Inferior parietal cortex (tissue), 1 donor: ENCODE measurements at regions not wholly inside any gene's neighbourhood (a gene's known extent, or its start where the extent isn't known, plus 50 kb on each side); places are given as distances from the start of the nearest gene placed in this dataset.
"Not testable (repeated sequence)": the region's sequence is repeated elsewhere in the genome, so short reads cannot be mapped to it uniquely, and the experiment has no call there.

Experiments used
- DNase-seq: peaks from one replicate; pipeline ENCODE4 v3.0.0-alpha.2; 2016; ENCODE audit errors: extremely low spot score

GRCh38 chr10:123221418-123221817 lies 67.2 kb downstream of the BUB3 start:
- no peak for DNase-seq

DNA sequence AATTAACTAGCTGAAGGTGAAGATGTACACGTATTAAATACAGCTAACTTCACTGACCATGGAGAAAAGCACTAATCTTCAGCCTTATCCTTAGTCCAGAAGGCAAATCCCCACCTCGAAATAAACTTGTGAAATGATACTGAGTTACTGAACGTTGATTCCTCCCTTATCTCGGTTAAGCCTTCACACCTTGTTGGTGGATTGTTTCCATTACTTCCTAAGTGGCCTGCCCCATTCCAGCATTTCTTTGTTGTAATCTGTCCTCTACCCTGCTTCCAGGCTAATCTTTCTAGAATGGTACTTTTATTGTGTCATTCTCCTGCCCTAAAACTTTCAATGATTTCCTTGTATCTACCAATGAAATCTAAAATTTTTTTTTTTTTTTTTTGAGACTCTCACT lies 68.6 kb downstream of the BUB3 start:
- DNase-seq: no peak

DNA sequence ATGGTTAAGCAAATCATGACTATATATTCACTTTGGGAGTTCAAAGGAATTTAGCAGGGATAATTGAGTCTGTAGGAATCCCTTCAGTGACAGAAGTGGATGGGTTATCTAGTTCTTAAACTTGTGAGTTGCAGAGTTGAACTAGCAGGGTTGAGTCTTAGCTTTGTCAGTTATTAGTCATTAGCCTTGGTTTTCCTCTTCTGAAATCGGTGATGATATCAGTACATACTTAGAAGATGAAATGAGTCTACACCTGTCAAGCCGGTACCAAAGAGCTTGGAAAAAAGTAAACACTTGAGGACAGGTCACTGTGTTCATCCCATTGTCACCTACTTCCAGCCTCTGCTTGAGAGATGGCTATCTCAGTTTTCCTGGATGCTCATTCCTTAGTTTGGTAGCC lies 73.5 kb downstream of the BUB3 start:
- DNase-seq: no peak

- no peak for DNase-seq
Observed at GRCh38 chr10:123229927-123230630, 75.9 kb downstream of the BUB3 start.

GRCh38 chr10:123232879-123233278 lies 78.7 kb downstream of the BUB3 start:
- not testable (repeated sequence) for DNase-seq

- DNase-seq: not testable (repeated sequence)
Observed at GRCh38 chr10:123235014-123235413, 80.8 kb downstream of the BUB3 start.

DNA sequence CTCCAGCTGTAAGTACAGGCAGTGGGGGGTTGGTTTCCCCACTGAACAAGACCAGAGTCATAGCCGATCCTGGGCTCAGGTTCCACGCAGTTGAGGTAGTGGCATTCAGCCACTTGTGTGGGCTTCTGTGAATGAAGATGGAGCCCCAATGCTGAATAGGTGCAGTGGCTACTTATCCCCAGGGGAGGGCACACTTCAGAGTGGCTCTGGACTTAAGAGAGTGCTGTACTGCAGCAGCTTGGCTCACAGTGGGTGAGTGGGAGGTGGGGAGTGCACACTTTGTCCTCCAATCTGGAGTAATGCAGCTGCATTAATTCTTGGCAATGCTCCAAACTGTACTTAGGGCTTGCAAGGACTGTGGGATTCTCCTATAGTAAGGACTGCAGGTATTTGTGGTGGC lies 81.9 kb downstream of the BUB3 start:
- DNase-seq: no peak

DNA sequence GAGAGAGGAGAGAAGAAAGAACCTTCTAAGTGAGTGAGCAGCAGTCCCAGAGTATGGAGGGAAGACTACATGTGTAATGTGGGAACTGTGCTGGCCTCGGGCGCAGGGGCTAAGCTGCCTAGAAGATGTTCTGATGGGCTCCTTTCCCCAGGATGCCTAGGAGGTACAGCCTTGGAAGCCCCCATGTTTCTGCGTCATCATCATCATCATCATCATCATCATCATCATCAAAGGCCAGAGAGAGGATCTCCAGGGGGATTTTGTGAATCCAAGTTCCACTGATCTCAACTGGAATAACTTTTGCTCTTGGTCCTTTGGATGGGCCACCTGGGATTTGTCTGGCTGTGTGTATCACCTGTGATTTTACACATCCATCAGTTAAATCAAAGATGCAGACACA lies 86.0 kb downstream of the BUB3 start:
- DNase-seq: no peak

- DNase-seq: no peak
Observed at GRCh38 chr10:123240776-123241175, 86.6 kb downstream of the BUB3 start.

DNA sequence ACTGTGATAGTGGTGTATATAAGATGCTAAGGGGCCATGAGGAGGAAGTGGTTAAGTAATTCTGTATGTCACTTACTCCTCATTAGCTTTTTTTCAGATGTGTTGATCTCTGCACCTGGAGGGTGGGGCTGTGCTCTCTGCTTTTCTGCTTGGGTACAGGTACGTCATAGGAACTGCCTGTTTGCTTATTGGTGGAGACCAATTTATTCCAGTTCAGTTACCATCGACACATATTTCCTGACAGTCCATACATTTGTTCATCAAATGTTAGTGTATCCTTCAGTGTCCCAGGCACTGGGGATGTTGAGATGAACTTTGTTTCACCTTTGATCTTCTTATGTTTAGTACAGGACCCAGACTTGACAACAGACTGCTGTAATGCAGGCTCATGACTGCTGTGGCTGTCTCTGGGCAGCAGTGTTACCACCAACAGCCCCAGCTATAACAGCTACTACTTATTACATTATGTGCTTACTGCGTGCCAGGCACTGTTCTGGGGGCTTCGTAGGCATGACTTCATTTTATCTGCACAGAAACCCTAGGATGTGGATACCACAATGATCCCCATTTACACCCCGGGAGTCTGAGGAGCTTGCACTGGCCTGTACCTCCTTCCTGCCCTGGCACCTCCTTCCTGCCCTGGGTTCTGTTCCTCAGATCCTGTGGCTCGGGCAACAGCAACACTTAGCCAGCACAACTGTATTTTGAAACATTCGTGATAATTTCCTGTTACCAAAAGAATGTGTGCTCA lies 87.4 kb downstream of the BUB3 start:
- DNase-seq: no peak

GRCh38 chr10:123244747-123245146 lies 90.5 kb downstream of the BUB3 start:
- no peak for DNase-seq

GRCh38 chr10:123245264-123245663 lies 91.1 kb downstream of the BUB3 start:
- no peak for DNase-seq

DNA sequence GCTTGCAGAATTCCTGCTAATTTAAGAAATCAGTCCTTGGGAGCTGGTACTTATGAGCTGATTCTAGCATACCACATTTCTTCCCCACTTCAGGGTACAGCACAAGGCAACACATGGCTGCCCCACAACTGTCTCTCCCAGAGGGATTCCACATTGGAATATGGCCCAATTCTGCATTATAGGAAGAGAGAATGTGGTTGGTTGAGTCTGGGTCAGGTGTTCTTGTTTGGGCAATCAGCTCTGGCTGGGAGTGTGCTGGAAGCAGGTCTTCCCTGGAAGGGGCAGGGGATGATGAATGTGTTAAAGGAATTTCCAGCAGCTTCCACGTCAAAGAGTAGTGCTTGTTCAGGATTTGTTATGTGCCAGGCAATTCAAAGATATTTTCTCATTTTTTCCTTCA lies 95.7 kb downstream of the BUB3 start:
- no peak for DNase-seq

GRCh38 chr10:123250640-123251039 lies 96.4 kb downstream of the BUB3 start:
- DNase-seq: no peak

DNA sequence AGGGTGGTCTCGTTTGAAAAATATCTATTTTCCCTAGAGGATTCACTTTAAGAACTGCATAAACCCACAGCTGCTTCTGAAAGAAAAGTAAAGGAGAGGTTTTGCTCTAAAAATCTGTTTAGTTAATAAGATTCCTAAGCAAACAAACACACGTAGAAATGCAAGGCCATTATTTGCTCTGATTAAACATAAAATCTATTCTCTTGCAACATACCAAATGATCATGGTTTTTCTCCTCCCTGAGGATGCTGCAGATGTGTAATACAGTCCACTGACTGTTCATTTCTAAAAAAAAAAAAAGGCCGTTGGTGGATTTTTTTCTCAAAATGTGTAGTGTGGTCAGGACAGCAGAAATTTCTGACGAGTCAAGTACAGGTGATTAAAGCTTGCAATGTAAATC lies 98.6 kb downstream of the BUB3 start:
- no peak for DNase-seq

DNA sequence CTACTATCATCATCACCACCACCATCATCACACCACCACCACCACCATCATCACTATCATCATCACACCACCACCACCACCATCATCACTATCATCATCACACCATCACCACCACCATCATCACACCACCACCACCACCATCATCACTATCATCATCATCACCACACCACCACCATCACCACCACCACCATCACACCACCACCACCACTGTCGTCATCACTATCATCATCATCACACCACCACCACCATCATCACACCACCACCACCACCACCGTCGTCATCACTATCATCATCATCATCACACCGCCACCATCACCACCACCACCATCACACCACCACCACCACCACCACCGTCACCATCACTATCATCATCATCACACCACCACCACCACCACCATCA lies 100.1 kb downstream of the BUB3 start:
- DNase-seq: not testable (repeated sequence)

DNA sequence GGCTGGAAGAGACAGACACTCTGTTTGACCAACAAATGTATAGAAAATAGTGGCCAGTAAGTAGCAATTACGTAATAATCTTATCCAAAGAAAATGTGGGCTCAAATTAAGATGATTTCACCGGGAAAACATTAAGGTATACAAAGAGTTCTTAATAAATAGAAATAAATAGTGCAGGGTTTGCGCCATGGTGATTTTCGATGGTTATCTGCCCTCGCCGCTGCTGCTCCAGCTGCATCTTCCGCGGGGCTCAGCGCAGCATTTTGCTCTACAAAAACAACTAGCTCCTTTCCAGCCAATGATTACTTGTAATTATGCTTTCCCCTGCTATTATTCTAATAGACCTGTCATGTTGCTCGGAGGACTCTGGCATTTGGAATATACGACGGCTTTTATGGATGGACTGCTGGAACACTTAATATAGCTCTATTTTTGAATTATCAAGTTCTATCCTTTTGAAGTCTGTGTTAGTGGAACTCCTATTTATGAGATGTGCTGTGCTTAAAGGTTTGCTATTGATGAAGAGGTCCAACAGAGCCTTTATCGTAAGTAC lies 103.8 kb downstream of the BUB3 start:
- DNase-seq: no peak

DNA sequence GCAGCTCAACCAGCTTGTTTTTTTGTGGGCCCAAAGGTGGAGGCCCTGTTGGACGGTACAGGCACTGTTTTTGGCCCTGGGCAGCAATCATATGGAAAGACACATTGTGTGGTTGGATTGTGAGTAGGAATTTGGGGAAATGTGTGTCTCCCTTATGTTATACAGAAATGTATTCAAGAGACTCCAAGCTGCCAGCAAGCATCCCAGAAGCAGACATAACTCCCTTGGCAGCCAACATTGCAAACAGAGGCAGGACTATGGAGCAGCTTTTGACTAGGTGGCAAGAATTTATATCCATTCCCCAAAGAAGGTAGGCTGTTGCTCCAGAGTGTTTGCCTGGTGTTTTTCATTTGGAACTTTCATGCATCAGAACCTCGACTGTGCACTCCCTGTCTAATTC lies 104.9 kb downstream of the BUB3 start:
- DNase-seq: no peak

GRCh38 chr10:123259791-123260190 lies 105.6 kb downstream of the BUB3 start:
- DNase-seq: no peak

DNA sequence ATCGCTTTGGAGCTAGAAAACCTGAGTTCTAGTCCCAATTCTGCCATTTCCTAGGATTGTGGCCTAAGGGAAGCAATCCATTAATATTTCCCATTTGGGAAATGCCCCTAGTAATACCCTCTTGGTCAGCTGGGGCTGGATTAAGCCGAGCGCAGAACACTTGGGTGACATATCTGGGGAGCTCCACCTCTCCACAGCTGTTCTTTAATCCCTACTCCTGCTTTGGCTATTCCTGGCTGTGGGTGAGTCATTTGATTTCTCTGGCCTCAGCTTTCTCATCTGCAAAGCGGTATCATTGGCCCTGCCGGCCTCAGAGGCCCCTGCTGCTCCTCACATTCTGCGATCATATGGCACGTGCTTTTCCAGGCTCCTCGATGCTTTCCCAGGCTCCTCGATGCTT lies 108.3 kb downstream of the BUB3 start:
- no peak for DNase-seq

DNA sequence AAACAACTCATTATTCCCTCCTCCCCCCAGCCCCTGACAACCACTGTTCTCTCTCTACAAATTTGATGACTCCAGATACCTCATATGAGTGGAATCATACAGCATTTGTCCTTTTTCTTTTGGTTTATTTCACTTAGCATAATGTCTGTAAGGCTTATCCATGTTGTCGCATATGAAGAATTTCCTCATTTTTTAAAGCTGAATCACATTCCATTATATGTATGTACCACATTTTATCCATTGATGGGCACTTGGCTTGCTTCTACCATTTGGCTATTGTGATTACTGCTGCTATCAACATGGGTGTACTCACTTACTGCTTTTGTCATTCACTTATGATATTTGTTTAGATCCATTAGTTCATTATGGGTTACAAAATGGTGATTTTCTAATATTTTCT lies 112.8 kb downstream of the BUB3 start:
- DNase-seq: no peak

GRCh38 chr10:123269017-123269552 lies 114.9 kb downstream of the BUB3 start:
- DNase-seq: no peak

- no peak for DNase-seq
Observed at GRCh38 chr10:123269675-123270074, 115.5 kb downstream of the BUB3 start.
